ENCODE measurements at regions not wholly inside any gene's neighbourhood (a gene's known extent, or its start where the extent isn't known, plus 50 kb on each side); places are given as distances from the start of the nearest gene placed in this dataset.

- no peak for DNase-seq (ENCODE audit: low spot score)
- in situ Hi-C loops (cut with MboI; ENCODE audit: low sequenced_read_pairs, unreplicated experiment): no loop called here
- TF ChIP-seq CTCF (IDR thresholded peaks at IDR 0.05; ENCODE audit: borderline replicate concordance, control extremely low read depth, extremely low read depth, insufficient read depth, missing control alignments): no peak
Observed at GRCh38 chr18:43213816-43214215, 63.5 kb downstream of the SYT4 start.

GRCh38 chr18:43211059-43211458 is 66.2 kb downstream of the SYT4 start:
- in situ Hi-C loops (cut with MboI; ENCODE audit: low sequenced_read_pairs, unreplicated experiment): no loop called here
- no peak for TF ChIP-seq CTCF (IDR thresholded peaks at IDR 0.05; ENCODE audit: borderline replicate concordance, control extremely low read depth, extremely low read depth, insufficient read depth, missing control alignments)
- DNase-seq (ENCODE audit: low spot score): no peak

- DNase-seq (ENCODE audit: low spot score): no peak
- no peak for TF ChIP-seq CTCF (IDR thresholded peaks at IDR 0.05; ENCODE audit: borderline replicate concordance, control extremely low read depth, extremely low read depth, insufficient read depth, missing control alignments)
- in situ Hi-C loops (cut with MboI; ENCODE audit: low sequenced_read_pairs, unreplicated experiment): no loop called here
Observed at GRCh38 chr18:43195421-43195820, 79.9 kb upstream of the RIT2 start.

GRCh38 chr18:43193336-43193735 is 77.9 kb upstream of the RIT2 start:
- no peak for TF ChIP-seq CTCF (IDR thresholded peaks at IDR 0.05; ENCODE audit: borderline replicate concordance, control extremely low read depth, extremely low read depth, insufficient read depth, missing control alignments)
- in situ Hi-C loops (cut with MboI; ENCODE audit: low sequenced_read_pairs, unreplicated experiment): no loop called here
- no peak for DNase-seq (ENCODE audit: low spot score)

- TF ChIP-seq CTCF (IDR thresholded peaks at IDR 0.05; ENCODE audit: borderline replicate concordance, control extremely low read depth, extremely low read depth, insufficient read depth, missing control alignments): no peak
- peak; percentile 6 for DNase-seq (ENCODE audit: low spot score)
- in situ Hi-C loops (cut with MboI; ENCODE audit: low sequenced_read_pairs, unreplicated experiment): no loop called here
Observed at GRCh38 chr18:43192408-43192807, 76.9 kb upstream of the RIT2 start.

GRCh38 chr18:43181711-43182110 is 66.2 kb upstream of the RIT2 start:
- no peak for TF ChIP-seq CTCF (IDR thresholded peaks at IDR 0.05; ENCODE audit: borderline replicate concordance, control extremely low read depth, extremely low read depth, insufficient read depth, missing control alignments)
- in situ Hi-C loops (cut with MboI; ENCODE audit: low sequenced_read_pairs, unreplicated experiment): no loop called here
- DNase-seq (ENCODE audit: low spot score): no peak

GRCh38 chr18:43180814-43181213 is 65.3 kb upstream of the RIT2 start:
- in situ Hi-C loops (cut with MboI; ENCODE audit: low sequenced_read_pairs, unreplicated experiment): no loop called here
- TF ChIP-seq CTCF (IDR thresholded peaks at IDR 0.05; ENCODE audit: borderline replicate concordance, control extremely low read depth, extremely low read depth, insufficient read depth, missing control alignments): no peak
- DNase-seq (ENCODE audit: low spot score): no peak
